H9 (cell line): ENCODE measurements at regions not wholly inside any gene's neighbourhood (a gene's known extent, or its start where the extent isn't known, plus 50 kb on each side); places are given as distances from the start of the nearest gene placed in this dataset.
"Not testable (repeated sequence)": the region's sequence is repeated elsewhere in the genome, so short reads cannot be mapped to it uniquely, and the experiment has no call there.

ENCODE experiments used
- DNase-seq: peaks from one replicate; pipeline ENCODE4 v3.0.0-alpha.2; 2017
- H2AFZ ChIP-seq: one replicate; pipeline ENCODE4 v1.6.1; 2013; ENCODE audit warnings: mild to moderate bottlenecking, low read length, control low read depth, moderate library complexity
- H2AK5ac ChIP-seq: 2 replicates; pipeline ENCODE4 v1.6.1; 2013; ENCODE audit warnings: low read length, control low read depth, mixed read lengths; ENCODE audit not compliant: insufficient read length
- H2BK120ac ChIP-seq: one replicate; pipeline ENCODE4 v1.6.1; 2013; ENCODE audit warnings: low read depth, mild to moderate bottlenecking, low read length, control low read depth, inconsistent platforms; ENCODE audit not compliant: poor library complexity, severe bottlenecking
- H2BK12ac ChIP-seq: 2 replicates; pipeline ENCODE4 v1.6.1; 2013; ENCODE audit warnings: low read length, control low read depth, mixed read lengths, low read depth; ENCODE audit not compliant: insufficient read length
- H2BK15ac ChIP-seq: 2 replicates; pipeline ENCODE4 v1.6.1; 2013; ENCODE audit warnings: low read depth, low read length, control low read depth
- H2BK20ac ChIP-seq: one replicate; pipeline ENCODE4 v1.6.1; 2013; ENCODE audit warnings: low read depth, mild to moderate bottlenecking, low read length, control low read depth, inconsistent platforms; ENCODE audit not compliant: poor library complexity, severe bottlenecking
- H2BK5ac ChIP-seq: 2 replicates; pipeline ENCODE4 v1.6.1; 2013; ENCODE audit warnings: low read length, control low read depth, mixed read lengths; ENCODE audit not compliant: insufficient read length
- H3K14ac ChIP-seq: 2 replicates; pipeline ENCODE4 v1.6.1; 2013; ENCODE audit warnings: low read length, control low read depth; ENCODE audit not compliant: insufficient read depth
- H3K18ac ChIP-seq: 2 replicates; pipeline ENCODE4 v1.6.1; 2013; ENCODE audit warnings: low read depth, mild to moderate bottlenecking, mixed read lengths, low read length, control low read depth; ENCODE audit not compliant: insufficient read length
- H3K23ac ChIP-seq: 2 replicates; pipeline ENCODE4 v1.6.1; 2013; ENCODE audit warnings: low read length, control low read depth, mixed read lengths, low read depth; ENCODE audit not compliant: insufficient read length
- H3K23me2 ChIP-seq: 2 replicates; pipeline ENCODE4 v1.6.1; 2013; ENCODE audit warnings: low read depth, mild to moderate bottlenecking, mixed read lengths, low read length, control low read depth; ENCODE audit not compliant: insufficient read length, poor library complexity, severe bottlenecking
- H3K27ac ChIP-seq: 2 replicates; pipeline ENCODE4 v1.5.1; 2013; ENCODE audit warnings: low read length, control low read depth, mixed read lengths, low read depth; ENCODE audit not compliant: insufficient read length
- H3K27me3 ChIP-seq: 2 replicates; pipeline ENCODE4 v1.6.1; 2013; ENCODE audit warnings: low read length, control low read depth, inconsistent platforms; ENCODE audit not compliant: insufficient read depth
- H3K4ac ChIP-seq: 2 replicates; pipeline ENCODE4 v1.6.1; 2013; ENCODE audit warnings: low read depth, mild to moderate bottlenecking, control low read depth, inconsistent platforms, low read length, moderate library complexity
- H3K4me1 ChIP-seq: 2 replicates; pipeline ENCODE4 v1.6.1; 2013; ENCODE audit warnings: low read length, control low read depth, inconsistent platforms; ENCODE audit not compliant: insufficient read depth
- H3K4me2 ChIP-seq: 2 replicates; pipeline ENCODE4 v1.6.1; 2013; ENCODE audit warnings: low read length, control low read depth, mixed read lengths; ENCODE audit not compliant: insufficient read length, insufficient read depth
- H3K56ac ChIP-seq: 2 replicates; pipeline ENCODE4 v1.6.1; 2013; ENCODE audit warnings: low read depth, mild to moderate bottlenecking, mixed read lengths, low read length, control low read depth; ENCODE audit not compliant: insufficient read length
- H3K79me1 ChIP-seq: 2 replicates; pipeline ENCODE4 v1.6.1; 2013; ENCODE audit warnings: low read depth, mild to moderate bottlenecking, moderate library complexity, low read length, control low read depth, inconsistent platforms; ENCODE audit not compliant: insufficient read depth, poor library complexity, severe bottlenecking
- H3K79me2 ChIP-seq: 2 replicates; pipeline ENCODE4 v1.6.1; 2013; ENCODE audit warnings: low read length, control low read depth, inconsistent platforms; ENCODE audit not compliant: insufficient read depth
- H3K9ac ChIP-seq: 2 replicates; pipeline ENCODE4 v1.6.1; 2013; ENCODE audit warnings: low read length, control low read depth, mixed read lengths; ENCODE audit not compliant: insufficient read length; ENCODE audit errors: extremely low read depth
- H3K9me3 ChIP-seq: one replicate; pipeline ENCODE4 v1.6.1; 2013; ENCODE audit warnings: low read depth, low read length, inconsistent platforms; ENCODE audit not compliant: control insufficient read depth
- H3T11ph ChIP-seq: one replicate; pipeline ENCODE4 v1.6.1; 2013; ENCODE audit warnings: mild to moderate bottlenecking, low read length, control low read depth, inconsistent platforms
- H4K20me1 ChIP-seq: one replicate; pipeline ENCODE4 v1.6.1; 2013; ENCODE audit not compliant: control insufficient read depth, insufficient read length, insufficient read depth
- H4K5ac ChIP-seq: 2 replicates; pipeline ENCODE4 v1.6.1; 2013; ENCODE audit warnings: low read depth, mild to moderate bottlenecking, mixed read lengths, low read length, control low read depth; ENCODE audit not compliant: insufficient read length
- H4K8ac ChIP-seq: replicated peaks from 2 replicates; pipeline ENCODE4 v1.6.1; 2013; ENCODE audit warnings: low read length, control low read depth, mixed read lengths, low read depth; ENCODE audit not compliant: insufficient read length
- H4K91ac ChIP-seq: 2 replicates; pipeline ENCODE4 v1.6.1; 2013; ENCODE audit warnings: low read depth, mild to moderate bottlenecking, moderate library complexity, mixed read lengths, low read length, control low read depth; ENCODE audit not compliant: insufficient read length
- H3K27ac Mint-ChIP-seq, 3 experiments: 2 replicates in 2 of 3; 3 replicates in 1 of 3; pipeline ENCODE4 v1.8.0; 2020 to 2021; ENCODE audit warnings: mixed read lengths in 3 of 3, mild to moderate bottlenecking in 1 of 3, moderate library complexity in 1 of 3
- H3K27me3 Mint-ChIP-seq: 2 replicates; pipeline ENCODE4 v1.8.0; 2021; ENCODE audit warnings: low read depth, mild to moderate bottlenecking, moderate library complexity, mixed read lengths
- H3K36me3 Mint-ChIP-seq, 3 experiments: 2 replicates in 2 of 3; 3 replicates in 1 of 3; pipeline ENCODE4 v1.8.0; 2020 to 2021; ENCODE audit warnings: low read depth in 3 of 3, mixed read lengths in 3 of 3; ENCODE audit not compliant: insufficient read depth in 1 of 3
- H3K4me1 Mint-ChIP-seq, 2 experiments: 2 replicates each; pipeline ENCODE4 v1.8.0; 2020; ENCODE audit warnings: mixed read lengths in 2 of 2
- H3K4me3 Mint-ChIP-seq, 2 experiments: 2 replicates in 1 of 2; 3 replicates in 1 of 2; pipeline ENCODE4 v1.8.0; 2020 to 2021; ENCODE audit warnings: mild to moderate bottlenecking in 2 of 2, mixed read lengths in 2 of 2, moderate library complexity in 1 of 2
- H3K9me3 Mint-ChIP-seq, 2 experiments: 2 replicates in 1 of 2; 3 replicates in 1 of 2; pipeline ENCODE4 v1.8.0; 2020; ENCODE audit warnings: mild to moderate bottlenecking in 2 of 2, mixed read lengths in 2 of 2, moderate library complexity in 1 of 2
- WGBS: extraction: QIAGEN DNeasy Blood & Tissue Kit; methylation state at CpG from one replicate; pipeline ENCODE4 v1.1.7; 2013; ENCODE audit warnings: missing lambda C conversion rate, low lambda C conversion rate, mixed read lengths; ENCODE audit not compliant: insufficient read length; ENCODE audit errors: extremely low coverage; 5-methylcytosine and 5-hydroxymethylcytosine counted together

- not testable (repeated sequence) for H3K9me3 ChIP-seq, H3K14ac ChIP-seq, H3K79me1 ChIP-seq, H4K8ac ChIP-seq, H3K56ac ChIP-seq, H3K36me3 Mint-ChIP-seq, H4K5ac ChIP-seq, H3K4me2 ChIP-seq, H3K23ac ChIP-seq, H3K4me3 Mint-ChIP-seq, H2BK12ac ChIP-seq, H3K4me1 ChIP-seq, H2BK15ac ChIP-seq, H3K23me2 ChIP-seq, H3T11ph ChIP-seq, DNase-seq, H4K20me1 ChIP-seq, H4K91ac ChIP-seq, H3K27ac Mint-ChIP-seq, H3K4ac ChIP-seq, H3K79me2 ChIP-seq, H2BK20ac ChIP-seq, H2BK120ac ChIP-seq, H3K27me3 ChIP-seq, H3K18ac ChIP-seq, H3K9ac ChIP-seq, H2AFZ ChIP-seq, H2AK5ac ChIP-seq, H3K27ac ChIP-seq, H2BK5ac ChIP-seq
- Mint-ChIP-seq H3K4me1 (peaks cover 8 to 17% of the 10 kb centered on the region in 2 experiments), H3K27me3 (peaks cover 10% of the 10 kb centered on the region), H3K9me3 (peaks cover 35 to 51% of the 10 kb centered on the region in 2 experiments)
- no CpG with 5 or more reads among the region's 8 CpGs for WGBS
Measured at GRCh38 chr2:91742973-91743490, 3051.6 kb downstream of the RPIA start.

- H2BK12ac ChIP-seq, H3K23me2 ChIP-seq, H3K27ac ChIP-seq, H3K79me2 ChIP-seq, H3T11ph ChIP-seq, H3K4me1 ChIP-seq, H3K9me3 ChIP-seq, H2BK5ac ChIP-seq, H3K27me3 ChIP-seq, H3K27me3 Mint-ChIP-seq, H3K4me3 Mint-ChIP-seq, H2AFZ ChIP-seq, H3K56ac ChIP-seq, H3K18ac ChIP-seq, H2AK5ac ChIP-seq, H2BK15ac ChIP-seq, H4K8ac ChIP-seq, H3K14ac ChIP-seq, H3K9ac ChIP-seq, H3K4ac ChIP-seq, H3K27ac Mint-ChIP-seq, H2BK20ac ChIP-seq, DNase-seq, H2BK120ac ChIP-seq, H3K4me2 ChIP-seq, H3K23ac ChIP-seq, H3K79me1 ChIP-seq, H4K20me1 ChIP-seq, H4K91ac ChIP-seq, H4K5ac ChIP-seq: not testable (repeated sequence)
- Mint-ChIP-seq H3K36me3 (peaks cover 7 to 15% (median 10%) of the 10 kb centered on the region in 3 experiments), H3K9me3 (peaks cover 38 to 53% of the 10 kb centered on the region in 2 experiments), H3K4me1 (peaks cover 8 to 14% of the 10 kb centered on the region in 2 experiments)
- WGBS, result no CpG with 5 or more reads among the region's 1 CpG
Measured at GRCh38 chr2:91743910-91744309, 3052.4 kb downstream of the RPIA start.
